Astrocyte (in vitro differentiated cells and primary cell): ENCODE measurements at regions not wholly inside any gene's neighbourhood (a gene's known extent, or its start where the extent isn't known, plus 50 kb on each side); places are given as distances from the start of the nearest gene placed in this dataset.

ENCODE experiments used
- DNase-seq: peaks from one replicate; pipeline ENCODE4 v3.0.0-alpha.2; 2010; ENCODE audit warnings: low read depth
- FAIRE-seq: peaks from 2 replicates; lab custom pipeline; 2011; peaks lifted over from hg19 to GRCh38; lab: Jason Lieb, UNC
- H2AFZ ChIP-seq: 2 replicates; pipeline ENCODE4 v1.6.0; 2012; ENCODE audit warnings: low read depth, low read length, inconsistent platforms
- H3K27ac ChIP-seq: 2 replicates; pipeline ENCODE4 v1.5.1; 2011; ENCODE audit warnings: low read depth, low read length, inconsistent platforms
- H3K27me3 ChIP-seq: 2 replicates; pipeline ENCODE4 v1.6.0; 2011; ENCODE audit warnings: low read length, inconsistent platforms; ENCODE audit not compliant: insufficient read depth
- H3K36me3 ChIP-seq: 2 replicates; pipeline ENCODE4 v1.5.1; 2011; ENCODE audit warnings: low read length, inconsistent platforms; ENCODE audit not compliant: insufficient read depth
- H3K4me1 ChIP-seq: 2 replicates; pipeline ENCODE4 v1.5.1; 2011; ENCODE audit warnings: low read length, inconsistent platforms; ENCODE audit not compliant: insufficient read depth
- H3K4me2 ChIP-seq: 2 replicates; pipeline ENCODE4 v1.6.0; 2012; ENCODE audit warnings: low read length, inconsistent platforms
- H3K4me3 ChIP-seq: 2 replicates; pipeline ENCODE4 v1.5.1; 2011; ENCODE audit warnings: low read depth, mild to moderate bottlenecking, low read length, inconsistent platforms; ENCODE audit not compliant: insufficient read depth
- H3K79me2 ChIP-seq: 2 replicates; pipeline ENCODE4 v1.6.0; 2012; ENCODE audit warnings: mild to moderate bottlenecking, low read length, inconsistent platforms; ENCODE audit not compliant: insufficient read depth
- H3K9ac ChIP-seq: 2 replicates; pipeline ENCODE4 v1.6.0; 2012; ENCODE audit warnings: mild to moderate bottlenecking, low read length, inconsistent platforms
- H3K9me3 ChIP-seq: 2 replicates; pipeline ENCODE4 v1.5.1; 2012; ENCODE audit warnings: low read depth, mild to moderate bottlenecking, low read length, inconsistent platforms; ENCODE audit not compliant: insufficient read depth
- H4K20me1 ChIP-seq: 2 replicates; pipeline ENCODE4 v1.6.0; 2012; ENCODE audit warnings: low read length, inconsistent platforms; ENCODE audit not compliant: insufficient read depth
- H3K27ac Mint-ChIP-seq: one replicate; pipeline ENCODE4 v1.8.0; 2021; ENCODE audit warnings: mild to moderate bottlenecking, mixed read lengths; ENCODE audit not compliant: unreplicated experiment
- H3K27me3 Mint-ChIP-seq: one replicate; pipeline ENCODE4 v1.8.0; 2021; ENCODE audit warnings: low read depth, mixed read lengths; ENCODE audit not compliant: unreplicated experiment
- H3K36me3 Mint-ChIP-seq: one replicate; pipeline ENCODE4 v1.8.0; 2021; ENCODE audit warnings: low read depth, mixed read lengths; ENCODE audit not compliant: unreplicated experiment
- H3K4me1 Mint-ChIP-seq: one replicate; pipeline ENCODE4 v1.8.0; 2021; ENCODE audit warnings: low read depth, mixed read lengths; ENCODE audit not compliant: unreplicated experiment
- H3K4me3 Mint-ChIP-seq: one replicate; pipeline ENCODE4 v1.8.0; 2021; ENCODE audit warnings: mild to moderate bottlenecking, moderate library complexity, mixed read lengths; ENCODE audit not compliant: unreplicated experiment
- H3K9me3 Mint-ChIP-seq: one replicate; pipeline ENCODE4 v1.8.0; 2021; ENCODE audit warnings: mild to moderate bottlenecking, mixed read lengths; ENCODE audit not compliant: unreplicated experiment
- CTCF ChIP-seq: IDR thresholded peaks from 2 replicates; pipeline ENCODE4 v1.5.1; 2011; ENCODE audit warnings: low read depth, mild to moderate bottlenecking, inconsistent platforms, low read length, moderate library complexity; ENCODE audit not compliant: insufficient read depth
- EZH2 ChIP-seq: IDR thresholded peaks from 2 replicates; pipeline ENCODE4 v1.6.1; 2012; ENCODE audit warnings: mild to moderate bottlenecking, low read length, inconsistent platforms; ENCODE audit not compliant: insufficient read depth

GRCh38 chr10:125316436-125316835, 156.1 kb upstream of the CTBP2 start:
- H3K4me3 ChIP-seq: no peak overlapping the region
- DNase-seq (peak; percentile 4), FAIRE-seq (no peak)
- H3K4me2 ChIP-seq: no peak overlapping the region
- Mint-ChIP-seq H3K4me3 (no peak overlapping the region), H3K27ac (no peak overlapping the region), H3K36me3 (no peaks in the 10 kb centered on the region), H3K9me3 (peaks cover 2% of the 10 kb centered on the region), H3K4me1 (no peaks in the 10 kb centered on the region), H3K27me3 (peaks cover 2% of the 10 kb centered on the region)
- no peak overlapping the region for H2AFZ ChIP-seq
- H3K27me3 ChIP-seq: no peaks in the 10 kb centered on the region
- TF ChIP-seq CTCF (no peak), EZH2 (no peak)
- H3K9me3 ChIP-seq: no peaks in the 10 kb centered on the region
- no peak overlapping the region for H3K27ac ChIP-seq
- H3K79me2 ChIP-seq: no peaks in the 10 kb centered on the region
- H3K9ac ChIP-seq: no peak overlapping the region
- no peaks in the 10 kb centered on the region for H3K4me1 ChIP-seq
- H3K36me3 ChIP-seq: no peaks in the 10 kb centered on the region
- H4K20me1 ChIP-seq: no peaks in the 10 kb centered on the region

DNA sequence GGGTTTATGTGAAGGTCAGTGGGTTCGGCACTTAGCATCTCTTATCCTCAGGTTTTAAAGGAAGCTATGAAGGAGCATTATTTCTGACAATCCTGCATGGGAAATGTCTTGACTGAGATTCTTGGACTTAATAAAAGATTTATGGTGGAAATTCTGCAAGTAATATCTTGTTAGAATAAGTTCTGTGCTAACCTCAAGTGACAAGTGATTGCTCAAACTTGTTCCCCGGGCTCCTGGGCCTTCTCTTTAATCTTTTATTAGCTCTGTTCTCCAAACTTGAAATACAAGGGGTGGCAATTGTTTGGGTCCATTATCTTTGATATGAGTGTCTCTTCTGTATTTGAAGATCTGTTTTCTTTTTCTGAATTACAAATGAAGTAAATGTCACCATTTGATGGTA, 140.6 kb upstream of the CTBP2 start:
- no peak overlapping the region for H3K27ac Mint-ChIP-seq

More for the DNA sequence above, 140.6 kb upstream of the CTBP2 start:
- Histone ChIP-seq H3K9ac (no peak overlapping the region), H3K27ac (no peak overlapping the region), H3K36me3 (no peaks in the 10 kb centered on the region), H3K4me2 (no peak overlapping the region), H3K4me1 (no peaks in the 10 kb centered on the region), H3K79me2 (no peaks in the 10 kb centered on the region), H3K27me3 (no peaks in the 10 kb centered on the region), H2AFZ (no peak overlapping the region), H3K9me3 (no peaks in the 10 kb centered on the region), H4K20me1 (no peaks in the 10 kb centered on the region), H3K4me3 (no peak overlapping the region)
- no peak for TF ChIP-seq CTCF
- no peak for TF ChIP-seq EZH2
- no peaks in the 10 kb centered on the region for H3K36me3 Mint-ChIP-seq
- H3K27me3 Mint-ChIP-seq: peaks cover 10% of the 10 kb centered on the region
- no peaks in the 10 kb centered on the region for H3K4me1 Mint-ChIP-seq
- no peak overlapping the region for H3K4me3 Mint-ChIP-seq
- DNase-seq: no peak
- H3K9me3 Mint-ChIP-seq: peaks cover 2% of the 10 kb centered on the region
- no peak for FAIRE-seq
